Midbrain (tissue), 1 donor: ENCODE measurements at regions not wholly inside any gene's neighbourhood (a gene's known extent, or its start where the extent isn't known, plus 50 kb on each side); places are given as distances from the start of the nearest gene placed in this dataset.

Source experiments
- DNase-seq: peaks from one replicate; lab custom pipeline; 2025; lab: John Stamatoyannopoulos, UW

DNA sequence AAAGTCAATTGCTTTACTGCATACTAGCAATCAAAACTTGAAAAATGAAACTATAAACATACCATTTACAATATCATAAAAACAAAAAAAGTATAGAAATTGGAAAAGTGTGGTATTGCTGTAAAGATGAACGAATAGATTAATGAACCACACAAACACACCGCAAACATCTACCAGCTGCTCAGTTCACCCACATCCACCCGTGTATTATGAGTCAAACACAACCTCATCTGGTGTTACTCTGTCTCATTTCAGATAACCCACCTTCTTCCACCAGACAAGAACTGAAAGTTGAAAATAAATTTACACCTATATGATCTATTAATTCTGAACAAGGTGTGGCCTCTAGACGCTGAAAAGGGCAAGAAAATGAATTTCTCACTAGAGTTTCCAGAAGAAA is 53.3 kb downstream of the BLID start:
- DNase-seq, result no peak

DNA sequence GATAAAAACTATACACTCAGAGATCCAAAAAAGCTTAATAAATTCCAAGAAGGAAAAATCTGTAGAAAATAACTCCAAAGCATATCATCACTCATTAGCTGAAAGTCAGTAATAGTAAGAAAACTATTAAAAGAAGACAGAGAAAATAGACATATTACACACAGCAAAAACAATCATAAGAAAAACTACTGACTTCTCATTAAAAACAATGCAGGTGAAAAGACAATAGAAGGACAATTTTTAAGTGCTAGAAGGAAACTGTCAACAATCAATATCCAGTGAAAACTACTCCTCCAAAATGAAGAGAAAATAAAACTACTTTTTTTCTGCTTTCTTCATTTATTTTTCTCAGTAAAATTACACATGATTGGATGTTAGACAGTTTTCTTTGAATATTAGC is 56.5 kb downstream of the BLID start:
- no peak for DNase-seq

DNA sequence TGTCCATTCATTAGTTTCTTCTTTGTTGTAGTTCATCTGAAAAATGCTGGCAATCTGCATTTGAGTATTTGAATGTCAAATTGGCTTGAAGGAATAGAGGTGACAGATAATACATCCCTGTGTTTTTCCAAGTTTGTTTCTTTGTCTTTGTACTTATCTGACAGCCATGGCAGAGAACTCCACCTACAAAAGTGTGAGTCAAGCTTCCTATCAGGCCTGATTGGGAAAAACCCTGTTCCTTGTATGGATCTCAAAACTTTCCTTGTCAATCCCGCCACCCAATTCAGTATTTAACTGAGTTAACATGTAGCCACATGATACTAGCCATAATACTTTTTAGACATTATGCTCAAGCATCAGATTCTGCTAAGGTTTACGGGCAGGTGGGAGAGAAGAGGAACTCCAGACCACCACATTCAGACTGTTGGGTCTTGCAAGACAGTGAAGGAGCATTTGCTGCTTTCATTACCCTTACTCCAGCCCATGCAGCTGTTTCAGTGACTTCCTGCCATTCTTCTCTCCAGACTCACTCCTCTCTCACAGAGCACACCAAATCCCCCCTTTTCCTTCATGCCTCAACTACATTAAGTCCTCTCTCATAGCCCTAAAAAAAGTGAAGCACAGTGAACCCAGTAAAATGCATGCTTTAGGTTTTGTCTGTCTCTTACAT is 65.9 kb downstream of the BLID start:
- no peak for DNase-seq

DNA sequence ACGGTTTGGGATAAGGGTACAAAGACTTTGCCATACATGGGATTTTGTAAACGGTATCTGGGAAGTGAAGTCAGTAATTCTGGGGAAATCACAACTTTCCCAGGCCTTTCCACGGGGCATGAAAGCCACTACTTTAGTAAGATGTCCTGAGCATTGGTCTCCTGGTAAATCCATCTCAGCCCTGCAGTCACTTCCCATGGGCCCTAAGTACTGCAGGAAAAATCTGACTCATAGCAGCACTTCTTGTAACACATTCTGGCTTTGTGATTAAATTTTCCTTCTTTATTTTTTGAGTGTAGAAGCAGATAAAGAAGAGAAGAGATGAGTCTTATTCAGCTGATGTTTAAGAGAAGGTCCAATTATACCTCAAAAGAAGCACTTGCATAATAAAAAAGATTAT is 67.6 kb downstream of the BLID start:
- DNase-seq, result no peak

DNA sequence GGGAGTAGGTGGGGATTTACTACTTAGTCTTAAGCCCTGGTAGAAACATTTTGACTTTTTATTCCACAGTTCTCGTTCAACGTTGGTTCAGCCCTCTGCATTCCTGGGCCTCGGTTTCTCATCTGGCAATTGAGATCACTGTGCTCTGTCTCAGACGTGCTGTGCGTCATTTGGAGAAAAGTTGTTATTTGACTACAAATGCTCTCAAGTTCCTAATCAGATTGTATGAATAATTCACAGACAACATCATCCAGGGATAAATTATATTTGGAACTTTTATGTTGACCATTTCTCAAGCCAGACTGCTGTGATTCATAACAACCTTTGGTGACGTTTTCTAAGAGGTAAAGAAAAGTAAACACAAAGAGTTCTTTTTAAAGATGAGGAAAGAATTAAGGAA is 69.2 kb downstream of the BLID start:
- no peak for DNase-seq

DNA sequence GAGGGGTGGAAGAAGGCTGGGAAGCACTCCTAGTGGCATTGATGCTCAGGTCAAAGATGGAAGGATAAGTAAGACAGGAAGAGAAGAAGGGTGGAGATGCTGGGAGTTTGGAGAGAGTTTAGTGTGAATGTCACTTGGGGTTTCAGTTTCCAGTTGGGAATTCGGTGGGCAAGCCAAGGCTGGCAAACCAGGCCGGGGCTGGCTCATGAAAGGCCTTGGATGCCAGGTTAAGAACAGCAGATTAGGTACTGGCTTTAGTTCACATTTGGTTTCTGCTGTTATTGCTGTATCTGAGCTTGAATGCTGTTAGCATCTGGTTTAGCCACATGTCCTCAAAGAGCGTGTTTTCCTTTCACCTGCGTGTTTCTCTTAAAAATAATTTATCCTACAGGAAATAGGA is 69.6 kb downstream of the BLID start:
- DNase-seq, result no peak

- DNase-seq, result no peak
These were observed 70.8 kb downstream of the BLID start for GRCh38 chr11:122045181-122045586.

- no peak for DNase-seq
These were observed 71.9 kb downstream of the BLID start for GRCh38 chr11:122044086-122044485.

DNA sequence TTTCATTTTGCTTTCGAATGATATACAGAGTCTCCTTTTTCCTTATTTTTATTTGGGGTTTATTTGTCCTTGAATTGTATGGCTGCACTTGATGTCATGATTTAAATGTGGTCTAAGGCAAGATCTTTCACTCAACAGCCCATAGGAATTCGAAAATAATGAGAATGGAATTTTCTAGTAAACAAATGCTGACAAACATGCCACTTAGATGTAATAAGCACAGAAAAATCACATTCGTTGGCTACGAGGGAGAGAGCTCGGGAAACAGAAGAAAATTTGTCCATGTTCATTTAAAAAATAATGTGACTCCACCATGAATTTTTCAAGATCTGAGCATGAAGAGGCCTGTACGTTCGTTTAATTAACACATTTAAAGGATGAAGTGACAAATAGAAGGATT is 73.0 kb downstream of the BLID start:
- DNase-seq, result no peak

DNA sequence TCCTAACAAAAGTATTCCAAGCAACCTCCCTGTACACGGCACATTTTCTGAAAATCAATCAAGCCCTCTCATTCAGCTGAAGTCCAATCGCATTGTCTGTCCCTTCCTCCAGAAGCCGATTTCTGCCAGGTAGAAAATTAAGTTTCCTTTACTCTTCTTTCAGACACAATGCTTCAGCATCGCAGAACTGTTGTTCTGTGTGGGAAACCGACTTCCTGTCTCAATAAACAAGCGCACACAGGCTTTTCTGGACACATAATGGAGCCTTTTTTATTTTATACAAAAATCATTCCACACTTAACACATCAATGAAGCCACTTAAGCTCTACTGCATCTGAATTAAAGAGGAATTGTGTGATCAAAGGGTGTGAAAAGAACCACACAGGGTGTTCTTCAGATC is 75.6 kb downstream of the BLID start:
- DNase-seq, result no peak

- no peak for DNase-seq
These were observed 77.5 kb downstream of the BLID start for GRCh38 chr11:122038543-122038942.

DNA sequence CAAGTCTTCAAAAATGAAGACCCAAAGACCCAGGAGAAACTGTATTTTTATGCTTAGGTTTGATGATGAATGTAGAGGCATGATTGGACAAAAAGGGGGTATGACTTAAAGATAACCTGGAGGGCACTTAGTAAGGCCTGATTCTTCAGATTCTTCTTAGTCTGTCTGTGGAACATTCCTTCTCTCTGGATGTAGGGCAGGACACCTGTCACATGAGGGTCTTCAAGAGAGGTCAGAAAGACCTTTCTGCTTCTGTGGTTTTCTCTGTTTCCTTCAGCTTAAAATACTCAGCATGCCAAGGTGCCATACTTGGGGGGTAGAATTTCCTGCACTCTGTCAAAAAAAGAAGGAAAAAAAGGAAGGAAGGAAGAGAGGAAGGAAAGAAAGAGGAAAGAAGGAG is 78.1 kb downstream of the BLID start:
- DNase-seq, result no peak

GRCh38 chr11:122036493-122036892 is 79.5 kb downstream of the BLID start:
- DNase-seq, result no peak

GRCh38 chr11:122036018-122036417 is 80.0 kb downstream of the BLID start:
- no peak for DNase-seq

DNA sequence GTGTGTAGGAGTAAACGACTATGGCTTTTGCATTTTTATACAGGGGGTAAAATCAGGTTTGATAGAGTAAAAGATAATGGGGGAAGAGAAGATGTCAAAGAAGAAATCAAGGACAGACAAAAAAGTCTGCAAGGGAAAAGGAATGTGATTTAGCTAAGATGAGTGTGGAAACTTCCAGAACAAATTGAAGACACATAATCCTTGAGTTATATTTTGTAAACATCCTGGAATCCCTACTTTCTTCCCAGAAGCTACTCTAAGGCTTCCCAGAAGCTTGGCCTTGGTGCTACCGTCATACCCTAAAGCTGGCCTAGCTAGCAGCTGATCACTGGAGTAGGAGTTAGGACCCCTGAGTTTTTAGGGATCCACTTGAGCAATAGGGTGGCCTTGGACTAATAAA is 82.4 kb downstream of the BLID start:
- DNase-seq, result no peak

DNA sequence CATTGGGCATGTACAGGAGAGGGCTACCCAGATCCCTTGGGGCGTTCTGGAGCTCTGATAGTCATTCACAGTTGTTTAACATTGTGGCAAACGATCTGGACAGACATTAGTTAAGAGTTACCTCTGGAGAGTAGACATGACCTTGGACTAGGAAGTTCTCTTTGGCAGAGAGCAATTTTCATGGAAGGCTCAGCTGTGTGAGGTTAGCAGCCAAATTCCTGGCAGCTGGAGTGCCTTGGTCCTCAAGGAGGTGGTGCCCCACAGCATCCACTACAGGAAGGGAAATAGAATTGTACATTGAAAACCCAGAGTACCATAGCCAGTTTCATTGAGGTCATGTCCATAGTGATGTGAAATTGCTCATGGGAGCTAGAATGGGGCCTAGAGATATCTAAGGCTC is 82.8 kb downstream of the BLID start:
- DNase-seq, result no peak

DNA sequence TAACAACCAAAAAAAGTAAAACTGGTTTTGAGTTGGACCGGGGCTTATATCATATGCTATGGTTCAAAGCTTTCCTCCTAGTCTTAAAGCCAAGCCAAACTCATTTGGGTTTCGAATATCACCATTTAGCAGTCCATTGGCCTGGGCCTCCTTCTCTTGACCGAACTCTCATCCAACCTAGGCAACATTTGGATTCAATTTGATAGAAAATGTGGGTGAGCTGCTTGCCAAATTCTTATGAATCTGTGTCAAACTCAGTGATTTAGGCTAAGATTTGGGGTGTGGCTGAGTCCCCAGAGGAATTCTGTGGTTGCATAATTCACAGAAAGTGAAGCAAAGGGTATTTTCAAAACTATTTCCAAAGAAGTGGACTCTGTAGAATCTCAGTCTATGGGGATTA is 83.7 kb downstream of the BLID start:
- no peak for DNase-seq

GRCh38 chr11:122031813-122032212 is 84.2 kb downstream of the BLID start:
- no peak for DNase-seq

GRCh38 chr11:122030286-122030685 is 85.7 kb downstream of the BLID start:
- DNase-seq, result no peak

- DNase-seq, result no peak
These were observed 87.5 kb downstream of the BLID start for GRCh38 chr11:122028545-122028944.

GRCh38 chr11:122028036-122028435 is 88.0 kb downstream of the BLID start:
- DNase-seq, result no peak

DNA sequence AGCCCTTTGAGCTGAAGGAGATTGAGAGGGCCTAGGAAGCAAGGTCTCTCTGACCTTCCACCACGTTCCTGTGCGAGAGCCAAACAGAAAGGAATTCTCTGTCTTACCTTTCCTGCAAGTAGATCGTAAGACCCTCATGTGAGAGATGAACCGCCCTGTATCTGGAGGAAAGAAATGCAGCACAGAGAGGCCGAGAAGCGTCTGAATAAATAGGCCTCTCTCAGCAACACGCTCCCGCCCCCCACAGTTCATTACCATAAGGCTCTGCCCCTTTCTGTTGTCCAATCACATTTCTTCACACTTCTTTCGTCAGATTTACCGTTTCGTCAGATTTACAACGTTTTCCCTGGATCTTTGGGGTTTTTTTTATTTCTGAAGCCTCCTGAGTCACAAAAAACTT is 90.3 kb downstream of the BLID start:
- peak; percentile 41 for DNase-seq

GRCh38 chr11:122024278-122024677 is 91.7 kb downstream of the BLID start:
- DNase-seq, result no peak

DNA sequence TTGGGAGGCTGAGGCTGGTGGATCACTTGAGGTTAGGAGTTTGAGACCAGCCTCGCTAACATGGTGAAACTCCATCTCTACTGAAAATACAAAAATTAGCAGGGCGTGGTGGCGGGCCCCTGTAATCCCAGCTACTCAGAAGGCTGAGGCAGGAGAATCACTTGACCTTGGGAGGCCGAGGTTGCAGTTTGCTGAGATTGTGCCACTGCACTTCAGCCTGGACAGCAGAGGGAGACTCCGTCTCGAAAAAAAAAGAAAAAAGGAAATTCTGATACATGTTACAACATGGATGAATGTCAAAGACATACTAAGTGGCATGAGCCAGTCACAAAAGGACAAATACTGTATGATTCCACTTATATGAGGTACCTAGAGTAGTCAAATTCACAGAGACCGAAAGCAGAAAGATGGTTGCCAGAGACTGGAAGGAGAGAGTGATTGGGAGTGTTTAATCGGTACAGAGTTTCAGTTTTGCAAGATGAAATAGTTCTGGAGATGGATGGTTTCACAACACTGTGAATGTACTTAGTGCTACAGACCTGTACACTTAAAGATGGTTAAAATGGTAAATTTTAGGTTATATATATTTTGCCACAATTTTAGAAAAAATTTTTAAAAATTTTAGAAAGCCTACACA is 92.3 kb downstream of the BLID start:
- DNase-seq, result no peak
